MM.1S (cell line): ENCODE measurements at regions not wholly inside any gene's neighbourhood (a gene's known extent, or its start where the extent isn't known, plus 50 kb on each side); places are given as distances from the start of the nearest gene placed in this dataset.

ENCODE experiments used
- DNase-seq: peaks from one replicate; pipeline ENCODE4 v3.0.0-alpha.2; 2015
- H2AFZ ChIP-seq: fragments of 300-600 bp; sonication (generic); 2 replicates; pipeline ENCODE4 v1.6.0; 2016; ENCODE audit warnings: antibody characterized with exemption, low read length
- H3F3A ChIP-seq: fragments of 300-600 bp; sonication (generic); 2 replicates; pipeline ENCODE4 v1.6.1; 2016; ENCODE audit warnings: mild to moderate bottlenecking, antibody characterized with exemption, low read length, moderate library complexity, mixed read lengths; ENCODE audit not compliant: insufficient read depth
- H3K27ac ChIP-seq: fragments of 300-600 bp; sonication (generic); 2 replicates; pipeline ENCODE4 v1.5.1; 2016; ENCODE audit warnings: mild to moderate bottlenecking, low read length
- H3K27me3 ChIP-seq: fragments of 300-600 bp; sonication (generic); replicated peaks from 2 replicates; pipeline ENCODE4 v1.6.0; 2016; ENCODE audit warnings: low read length; ENCODE audit not compliant: insufficient read depth
- H3K36me3 ChIP-seq: fragments of 300-600 bp; sonication (generic); replicated peaks from 2 replicates; pipeline ENCODE4 v1.6.1; 2016; ENCODE audit warnings: mild to moderate bottlenecking, low read length, mixed read lengths; ENCODE audit not compliant: insufficient read depth
- H3K4me1 ChIP-seq: fragments of 300-600 bp; sonication (generic); 2 replicates; pipeline ENCODE4 v1.6.1; 2016; ENCODE audit warnings: low read length, mixed read lengths
- H3K4me2 ChIP-seq: fragments of 300-600 bp; sonication (generic); 2 replicates; pipeline ENCODE4 v1.6.0; 2016; ENCODE audit warnings: low read depth, low read length
- H3K4me3 ChIP-seq: fragments of 300-600 bp; sonication (generic); 2 replicates; pipeline ENCODE4 v1.5.1; 2016; ENCODE audit warnings: low read length, mixed read lengths
- H3K79me2 ChIP-seq: fragments of 300-600 bp; sonication (generic); 2 replicates; pipeline ENCODE4 v1.6.1; 2016; ENCODE audit warnings: mixed run types, low read length, mixed read lengths
- H3K9ac ChIP-seq: fragments of 300-600 bp; sonication (generic); 2 replicates; pipeline ENCODE4 v1.6.1; 2016; ENCODE audit warnings: low read length, mixed read lengths
- H3K9me2 ChIP-seq: fragments of 300-600 bp; sonication (generic); replicated peaks from 2 replicates; pipeline ENCODE4 v1.6.1; 2016; ENCODE audit warnings: mild to moderate bottlenecking, low read length, mixed read lengths; ENCODE audit not compliant: insufficient read depth
- H3K9me3 ChIP-seq: fragments of 300-600 bp; sonication (generic); replicated peaks from 2 replicates; pipeline ENCODE4 v1.6.1; 2016; ENCODE audit warnings: mild to moderate bottlenecking, low read length, mixed read lengths; ENCODE audit not compliant: insufficient read depth
- H4K20me1 ChIP-seq: fragments of 300-600 bp; sonication (generic); 2 replicates; pipeline ENCODE4 v1.6.1; 2016; ENCODE audit warnings: mild to moderate bottlenecking, low read length, moderate library complexity, mixed read lengths; ENCODE audit not compliant: insufficient read depth
- CTCF ChIP-seq: fragments of 300-600 bp; sonication (generic); IDR thresholded peaks from 2 replicates; pipeline ENCODE4 v1.5.1; 2016; ENCODE audit warnings: antibody characterized with exemption, low read length, mixed read lengths
- EZH2 ChIP-seq: fragments of 300-600 bp; sonication (generic); optimal IDR thresholded peaks from 2 replicates; pipeline ENCODE3; 2017; ENCODE audit warnings: low read depth, mild to moderate bottlenecking, antibody characterized with exemption, low read length, mixed read lengths
- EZH2phosphoT487 ChIP-seq: fragments of 300-600 bp; sonication (generic); IDR thresholded peaks from 2 replicates; pipeline ENCODE4 v1.6.1; 2018; ENCODE audit warnings: antibody characterized with exemption, low read length

- H3K79me2 ChIP-seq = no peaks in the 10 kb centered on the region
- no peak for DNase-seq
- no peaks in the 10 kb centered on the region for H3F3A ChIP-seq
Observed at GRCh38 chr3:163335429-163335828, 1742.9 kb downstream of the SI start.

DNA sequence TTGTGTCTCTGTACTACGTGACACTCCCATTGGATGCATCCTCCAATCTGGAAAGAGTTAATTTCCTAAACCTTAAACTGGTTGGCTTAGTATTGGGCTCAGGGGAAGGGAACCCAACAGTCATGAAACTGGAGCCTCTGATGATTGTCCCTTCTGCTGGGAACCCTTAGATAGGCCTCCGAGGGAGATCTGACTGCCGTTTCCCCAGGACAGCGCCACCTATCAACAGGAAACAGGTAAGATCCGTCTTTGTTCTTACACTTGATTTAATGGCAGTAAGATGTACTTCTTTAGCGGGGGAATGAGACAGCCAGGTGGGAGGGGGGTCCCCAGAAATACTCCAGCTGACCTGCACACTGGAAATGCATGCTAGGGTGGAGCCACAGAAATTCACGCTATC lies 1749.6 kb downstream of the SI start:
- no peak overlapping the region for H3K4me2 ChIP-seq
- no peak overlapping the region for H2AFZ ChIP-seq
- H3K9ac ChIP-seq = no peak overlapping the region
- no peaks in the 10 kb centered on the region for H3K4me1 ChIP-seq
- no peaks in the 10 kb centered on the region for H3K9me3 ChIP-seq
- H3K79me2 ChIP-seq = no peaks in the 10 kb centered on the region
- no peaks in the 10 kb centered on the region for H3K27me3 ChIP-seq
- H3K4me3 ChIP-seq = no peak overlapping the region
- H3F3A ChIP-seq = no peaks in the 10 kb centered on the region
- no peak for DNase-seq
- H4K20me1 ChIP-seq = no peaks in the 10 kb centered on the region
- no peak overlapping the region for H3K27ac ChIP-seq
- no peaks in the 10 kb centered on the region for H3K9me2 ChIP-seq
- TF ChIP-seq CTCF (no peak), EZH2 (no peak), EZH2phosphoT487 (no peak)
- H3K36me3 ChIP-seq = no peaks in the 10 kb centered on the region

More at GRCh38 chr3:163335429-163335828, 1742.9 kb downstream of the SI start:
- Histone ChIP-seq H3K9me3 (no peaks in the 10 kb centered on the region), H2AFZ (no peak overlapping the region), H3K9me2 (no peaks in the 10 kb centered on the region), H3K4me2 (no peak overlapping the region), H3K4me3 (no peak overlapping the region), H4K20me1 (no peaks in the 10 kb centered on the region), H3K9ac (no peak overlapping the region), H3K27ac (no peak overlapping the region), H3K27me3 (no peaks in the 10 kb centered on the region), H3K4me1 (no peaks in the 10 kb centered on the region), H3K36me3 (no peaks in the 10 kb centered on the region)
- TF ChIP-seq EZH2phosphoT487 (no peak), CTCF (no peak), EZH2 (no peak)

GRCh38 chr3:163327086-163327485 lies 1751.2 kb downstream of the SI start:
- no peak overlapping the region for H3K4me2 ChIP-seq
- H3K9me2 ChIP-seq = no peaks in the 10 kb centered on the region
- no peaks in the 10 kb centered on the region for H3K9me3 ChIP-seq
- H4K20me1 ChIP-seq = no peaks in the 10 kb centered on the region
- H2AFZ ChIP-seq = no peak overlapping the region
- H3K4me3 ChIP-seq = no peak overlapping the region
- no peaks in the 10 kb centered on the region for H3K36me3 ChIP-seq
- no peaks in the 10 kb centered on the region for H3K27me3 ChIP-seq
- TF ChIP-seq CTCF (no peak), EZH2 (no peak), EZH2phosphoT487 (no peak)
- H3K27ac ChIP-seq = no peak overlapping the region
- no peaks in the 10 kb centered on the region for H3F3A ChIP-seq
- DNase-seq = no peak
- no peak overlapping the region for H3K9ac ChIP-seq
- no peaks in the 10 kb centered on the region for H3K4me1 ChIP-seq
- H3K79me2 ChIP-seq = no peaks in the 10 kb centered on the region

DNA sequence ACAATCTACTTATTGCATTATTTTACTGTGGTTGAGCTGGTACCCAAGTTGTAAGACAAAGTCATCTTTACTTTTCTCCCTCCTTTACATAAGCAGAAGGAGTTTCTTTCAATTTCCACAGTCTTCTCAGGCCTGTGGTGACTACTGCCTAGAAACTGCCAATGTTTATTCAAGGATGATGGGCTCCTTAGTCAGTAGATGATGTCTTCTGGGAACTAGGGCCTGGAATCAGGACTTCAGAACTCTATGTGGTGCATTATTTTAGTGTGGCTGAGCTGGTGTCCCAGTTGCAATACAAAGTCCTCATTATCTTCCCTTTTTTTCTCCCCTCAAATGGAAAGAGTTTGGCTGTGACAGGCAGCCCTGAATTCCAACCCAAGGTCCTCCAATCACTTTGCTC lies 1762.5 kb downstream of the SI start:
- Histone ChIP-seq H2AFZ (no peak overlapping the region), H3K4me2 (no peak overlapping the region)

More for the DNA sequence above, 1762.5 kb downstream of the SI start:
- no peak overlapping the region for H3K9ac ChIP-seq
- no peaks in the 10 kb centered on the region for H3K4me1 ChIP-seq
- H3F3A ChIP-seq = no peaks in the 10 kb centered on the region
- no peaks in the 10 kb centered on the region for H3K9me2 ChIP-seq
- H3K27ac ChIP-seq = no peak overlapping the region
- H3K36me3 ChIP-seq = no peaks in the 10 kb centered on the region
- H3K4me3 ChIP-seq = no peak overlapping the region
- no peak for TF ChIP-seq CTCF
- no peak for TF ChIP-seq EZH2phosphoT487
- no peak for TF ChIP-seq EZH2
- H3K79me2 ChIP-seq = no peaks in the 10 kb centered on the region
- DNase-seq = no peak
- no peaks in the 10 kb centered on the region for H3K9me3 ChIP-seq
- no peaks in the 10 kb centered on the region for H3K27me3 ChIP-seq
- no peaks in the 10 kb centered on the region for H4K20me1 ChIP-seq
